ENCODE measurements at regions not wholly inside any gene's neighbourhood (a gene's known extent, or its start where the extent isn't known, plus 50 kb on each side); places are given as distances from the start of the nearest gene placed in this dataset.

DNA sequence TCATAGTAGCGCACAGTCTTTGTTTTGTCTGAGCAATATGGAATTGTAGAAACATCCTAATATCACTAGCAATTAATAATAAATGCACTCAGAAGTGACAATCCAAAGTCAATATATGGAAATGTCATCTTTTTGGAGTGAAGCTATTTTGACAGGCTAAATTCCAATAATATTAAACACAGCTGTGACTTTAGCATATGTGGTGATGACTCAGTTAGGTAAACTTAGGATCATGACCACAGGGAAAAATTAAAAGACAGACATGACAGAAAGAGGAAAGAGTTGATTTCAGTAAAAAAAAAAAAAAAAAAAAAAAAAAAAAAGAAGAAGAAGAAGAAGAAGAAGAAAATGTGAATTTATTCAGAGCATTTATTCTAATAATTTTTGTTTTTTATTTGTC is 1165.7 kb downstream of the NLGN4Y start:
- TF ChIP-seq, protein P1, sequence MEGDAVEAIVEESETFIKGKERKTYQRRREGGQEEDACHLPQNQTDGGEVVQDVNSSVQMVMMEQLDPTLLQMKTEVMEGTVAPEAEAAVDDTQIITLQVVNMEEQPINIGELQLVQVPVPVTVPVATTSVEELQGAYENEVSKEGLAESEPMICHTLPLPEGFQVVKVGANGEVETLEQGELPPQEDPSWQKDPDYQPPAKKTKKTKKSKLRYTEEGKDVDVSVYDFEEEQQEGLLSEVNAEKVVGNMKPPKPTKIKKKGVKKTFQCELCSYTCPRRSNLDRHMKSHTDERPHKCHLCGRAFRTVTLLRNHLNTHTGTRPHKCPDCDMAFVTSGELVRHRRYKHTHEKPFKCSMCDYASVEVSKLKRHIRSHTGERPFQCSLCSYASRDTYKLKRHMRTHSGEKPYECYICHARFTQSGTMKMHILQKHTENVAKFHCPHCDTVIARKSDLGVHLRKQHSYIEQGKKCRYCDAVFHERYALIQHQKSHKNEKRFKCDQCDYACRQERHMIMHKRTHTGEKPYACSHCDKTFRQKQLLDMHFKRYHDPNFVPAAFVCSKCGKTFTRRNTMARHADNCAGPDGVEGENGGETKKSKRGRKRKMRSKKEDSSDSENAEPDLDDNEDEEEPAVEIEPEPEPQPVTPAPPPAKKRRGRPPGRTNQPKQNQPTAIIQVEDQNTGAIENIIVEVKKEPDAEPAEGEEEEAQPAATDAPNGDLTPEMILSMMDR (IDR thresholded peaks at IDR 0.05), result no peak
- TF ChIP-seq EP300 (IDR thresholded peaks at IDR 0.05), result no peak

Data from suprapubic skin (tissue), 3 donors.